ENCODE measurements at regions not wholly inside any gene's neighbourhood (a gene's known extent, or its start where the extent isn't known, plus 50 kb on each side); places are given as distances from the start of the nearest gene placed in this dataset.

DNA sequence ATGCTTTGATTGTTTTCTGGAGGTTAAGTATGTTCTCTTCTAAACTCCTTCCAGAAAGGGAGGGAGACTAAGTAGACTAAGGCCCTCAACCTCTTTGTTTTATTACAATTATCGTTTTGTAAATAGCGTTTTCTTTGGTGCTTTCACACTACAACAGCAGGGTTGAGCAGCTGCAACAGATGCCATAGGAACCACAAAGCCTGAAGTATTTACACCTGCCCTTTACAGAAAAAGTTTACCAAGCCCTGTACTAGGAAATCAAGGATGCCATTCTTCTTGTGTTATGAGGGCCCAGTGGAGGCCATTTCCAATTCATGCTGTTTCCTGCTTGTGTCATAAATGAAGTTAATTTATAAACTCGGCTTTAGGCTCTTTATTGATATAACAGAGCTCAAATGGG, 914.8 kb downstream of the DCDC2C start:
- no peaks in the 10 kb centered on the region for H3K36me3 ChIP-seq
- intact Hi-C loops (cut with DNase I): no loop called here
- H3K27ac ChIP-seq (replicated peaks in 1 of 4): no peak overlapping the region
- no peak overlapping the region for H3K4me3 ChIP-seq
- TF ChIP-seq POLR2AphosphoS5 (IDR thresholded peaks at IDR 0.05) (no peak), POLR2A (IDR thresholded peaks at IDR 0.05; ENCODE audit: low read depth) (no peak), EP300 (IDR thresholded peaks at IDR 0.05) (no peak)
- TF ChIP-seq, protein P1, sequence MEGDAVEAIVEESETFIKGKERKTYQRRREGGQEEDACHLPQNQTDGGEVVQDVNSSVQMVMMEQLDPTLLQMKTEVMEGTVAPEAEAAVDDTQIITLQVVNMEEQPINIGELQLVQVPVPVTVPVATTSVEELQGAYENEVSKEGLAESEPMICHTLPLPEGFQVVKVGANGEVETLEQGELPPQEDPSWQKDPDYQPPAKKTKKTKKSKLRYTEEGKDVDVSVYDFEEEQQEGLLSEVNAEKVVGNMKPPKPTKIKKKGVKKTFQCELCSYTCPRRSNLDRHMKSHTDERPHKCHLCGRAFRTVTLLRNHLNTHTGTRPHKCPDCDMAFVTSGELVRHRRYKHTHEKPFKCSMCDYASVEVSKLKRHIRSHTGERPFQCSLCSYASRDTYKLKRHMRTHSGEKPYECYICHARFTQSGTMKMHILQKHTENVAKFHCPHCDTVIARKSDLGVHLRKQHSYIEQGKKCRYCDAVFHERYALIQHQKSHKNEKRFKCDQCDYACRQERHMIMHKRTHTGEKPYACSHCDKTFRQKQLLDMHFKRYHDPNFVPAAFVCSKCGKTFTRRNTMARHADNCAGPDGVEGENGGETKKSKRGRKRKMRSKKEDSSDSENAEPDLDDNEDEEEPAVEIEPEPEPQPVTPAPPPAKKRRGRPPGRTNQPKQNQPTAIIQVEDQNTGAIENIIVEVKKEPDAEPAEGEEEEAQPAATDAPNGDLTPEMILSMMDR (IDR thresholded peaks at IDR 0.05): no peak
- peaks cover 0 to 5% (median 0%) of the 10 kb centered on the region in 4 donors for H3K9me3 ChIP-seq
- H3K4me1 ChIP-seq: no peaks in the 10 kb centered on the region
- 79% methylated on average over 3 of the region's 3 CpGs for WGBS
- H3K27me3 ChIP-seq: no peaks in the 10 kb centered on the region
- DNase-seq (ENCODE audit: extremely low spot score): no peak

DNA sequence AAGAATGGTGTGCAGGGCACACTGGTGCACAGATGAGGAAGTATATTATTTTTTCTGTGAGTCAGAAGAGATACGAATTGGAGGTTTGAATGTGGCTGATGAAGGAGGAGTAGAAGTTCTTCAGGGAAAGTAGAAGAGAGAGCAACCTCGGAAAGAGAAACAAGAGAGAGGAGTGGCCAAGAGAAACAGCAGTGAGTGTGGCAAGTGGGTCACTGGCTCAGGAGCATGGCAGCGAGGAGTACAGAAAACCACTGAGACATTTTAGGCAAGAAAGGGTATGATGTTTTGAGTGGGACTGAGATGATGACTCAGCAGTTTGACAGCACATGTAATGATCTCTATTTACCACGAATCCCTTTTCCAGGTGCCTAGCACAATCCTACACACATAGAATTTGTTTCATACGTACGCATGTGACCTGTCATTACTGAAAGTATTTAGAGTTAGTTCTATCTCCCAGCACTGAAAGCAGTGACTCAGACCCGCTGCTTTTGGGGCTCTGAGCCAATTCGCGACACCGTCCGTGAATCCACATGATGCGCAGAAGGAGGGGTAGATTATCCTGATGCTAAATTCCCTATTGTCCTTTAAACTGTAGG, 915.4 kb downstream of the DCDC2C start:
- intact Hi-C loops (cut with DNase I): no loop called here
- TF ChIP-seq POLR2A (IDR thresholded peaks at IDR 0.05; ENCODE audit: low read depth) (no peak), EP300 (IDR thresholded peaks at IDR 0.05) (no peak), POLR2AphosphoS5 (IDR thresholded peaks at IDR 0.05) (no peak)
- TF ChIP-seq, protein P1 (IDR thresholded peaks at IDR 0.05): no peak
- peaks cover 0 to 5% (median 0%) of the 10 kb centered on the region in 4 donors for H3K9me3 ChIP-seq
- H3K27ac ChIP-seq (replicated peaks in 1 of 4): no peak overlapping the region
- WGBS: 85% methylated on average over 12 of the region's 12 CpGs
- no peaks in the 10 kb centered on the region for H3K4me1 ChIP-seq
- DNase-seq (ENCODE audit: extremely low spot score): no peak
- H3K4me3 ChIP-seq: no peak overlapping the region
- no peaks in the 10 kb centered on the region for H3K36me3 ChIP-seq
- no peaks in the 10 kb centered on the region for H3K27me3 ChIP-seq

DNA sequence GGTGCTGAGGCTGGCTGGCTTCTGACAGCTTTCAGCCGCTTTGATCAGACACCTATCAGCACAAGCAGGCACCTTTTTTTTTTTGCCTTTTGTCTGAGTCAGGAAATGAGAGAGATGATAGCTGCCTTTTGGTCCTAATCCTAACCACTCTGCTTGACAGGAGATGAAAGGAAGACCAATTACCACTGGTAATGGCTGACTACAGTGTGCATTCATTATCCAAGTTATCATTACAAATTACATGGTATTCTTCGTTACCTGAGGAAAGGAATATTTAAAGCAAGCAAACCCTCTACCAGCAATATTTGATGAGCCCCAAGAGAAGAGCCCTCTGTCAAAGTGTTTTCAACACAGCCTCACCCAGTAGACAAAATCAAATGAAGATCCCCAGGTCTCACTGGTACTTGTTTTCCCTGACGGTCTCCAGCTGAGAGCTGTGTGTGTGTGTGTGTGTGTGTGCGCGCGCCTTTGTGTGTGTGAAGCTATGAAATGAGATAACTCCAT, 925.7 kb downstream of the DCDC2C start:
- no peaks in the 10 kb centered on the region for H3K4me1 ChIP-seq
- intact Hi-C loops (cut with DNase I): no loop called here
- WGBS: 74% methylated on average over 6 of the region's 6 CpGs
- DNase-seq (ENCODE audit: extremely low spot score): no peak
- H3K27ac ChIP-seq (replicated peaks in 1 of 4): no peak overlapping the region
- H3K27me3 ChIP-seq: no peaks in the 10 kb centered on the region
- no peak overlapping the region for H3K4me3 ChIP-seq
- TF ChIP-seq, protein P1 (IDR thresholded peaks at IDR 0.05): no peak
- no peak for TF ChIP-seq POLR2A (IDR thresholded peaks at IDR 0.05; ENCODE audit: low read depth)
- no peak for TF ChIP-seq POLR2AphosphoS5 (IDR thresholded peaks at IDR 0.05)
- no peak for TF ChIP-seq EP300 (IDR thresholded peaks at IDR 0.05)
- no peaks in the 10 kb centered on the region for H3K9me3 ChIP-seq
- H3K36me3 ChIP-seq: no peaks in the 10 kb centered on the region

GRCh38 chr2:4635289-4635688, 931.9 kb downstream of the DCDC2C start:
- no peaks in the 10 kb centered on the region for H3K36me3 ChIP-seq
- no peak for DNase-seq (ENCODE audit: extremely low spot score)
- 61% methylated on average over 4 of the region's 4 CpGs for WGBS
- H3K27ac ChIP-seq (replicated peaks in 1 of 4): no peak overlapping the region
- intact Hi-C loops (cut with DNase I): no loop called here
- H3K4me3 ChIP-seq: no peak overlapping the region
- no peaks in the 10 kb centered on the region for H3K9me3 ChIP-seq
- no peaks in the 10 kb centered on the region for H3K27me3 ChIP-seq
- TF ChIP-seq POLR2A (IDR thresholded peaks at IDR 0.05; ENCODE audit: low read depth) (no peak), POLR2AphosphoS5 (IDR thresholded peaks at IDR 0.05) (no peak), EP300 (IDR thresholded peaks at IDR 0.05) (no peak)
- TF ChIP-seq, protein P1 (IDR thresholded peaks at IDR 0.05): no peak
- no peaks in the 10 kb centered on the region for H3K4me1 ChIP-seq

- TF ChIP-seq POLR2A (IDR thresholded peaks at IDR 0.05; ENCODE audit: low read depth): no peak
- no peak for TF ChIP-seq POLR2AphosphoS5 (IDR thresholded peaks at IDR 0.05)
- no peak for TF ChIP-seq EP300 (IDR thresholded peaks at IDR 0.05)
- TF ChIP-seq, protein P1 (IDR thresholded peaks at IDR 0.05): no peak
- no peaks in the 10 kb centered on the region for H3K9me3 ChIP-seq
- WGBS: 100% methylated on average over 1 of the region's 1 CpG
Measured at GRCh38 chr2:4653991-4654390, 950.6 kb downstream of the DCDC2C start.

More at GRCh38 chr2:4653991-4654390, 950.6 kb downstream of the DCDC2C start:
- no peak for DNase-seq (ENCODE audit: extremely low spot score)
- Histone ChIP-seq H3K4me3 (no peak overlapping the region), H3K27me3 (no peaks in the 10 kb centered on the region), H3K27ac (replicated peaks in 1 of 4) (no peak overlapping the region), H3K4me1 (no peaks in the 10 kb centered on the region), H3K36me3 (no peaks in the 10 kb centered on the region)
- intact Hi-C loops (cut with DNase I): no loop called here
